ENCODE measurements at regions not wholly inside any gene's neighbourhood (a gene's known extent, or its start where the extent isn't known, plus 50 kb on each side); places are given as distances from the start of the nearest gene placed in this dataset.

GRCh38 chrX:39519566-39520301 lies 578.0 kb downstream of the BCOR start:
- DNase-seq: no peak

GRCh38 chrX:39525758-39526157 lies 572.0 kb downstream of the BCOR start:
- DNase-seq: no peak

- DNase-seq: no peak
Observed at GRCh38 chrX:39527025-39527424, 570.7 kb downstream of the BCOR start.

GRCh38 chrX:39528161-39528916 lies 569.4 kb downstream of the BCOR start:
- DNase-seq: no peak

- no peak for DNase-seq
Observed at GRCh38 chrX:39532761-39533160, 565.0 kb downstream of the BCOR start.

- DNase-seq: no peak
Observed at GRCh38 chrX:39534949-39535348, 562.8 kb downstream of the BCOR start.

- DNase-seq: no peak
Observed at GRCh38 chrX:39536211-39536610, 561.5 kb downstream of the BCOR start.

- no peak for DNase-seq
Observed at GRCh38 chrX:39541881-39542280, 555.9 kb downstream of the BCOR start.

GRCh38 chrX:39542316-39542715 lies 555.4 kb downstream of the BCOR start:
- no peak for DNase-seq

GRCh38 chrX:39550795-39551361 lies 546.9 kb downstream of the BCOR start:
- DNase-seq: no peak

- DNase-seq: no peak
Observed at GRCh38 chrX:39551762-39552161, 546.0 kb downstream of the BCOR start.

GRCh38 chrX:39555431-39555830 lies 542.3 kb downstream of the BCOR start:
- no peak for DNase-seq

GRCh38 chrX:39556056-39556455 lies 541.7 kb downstream of the BCOR start:
- DNase-seq: no peak

- no peak for DNase-seq
Observed at GRCh38 chrX:39559229-39559628, 538.5 kb downstream of the BCOR start.

GRCh38 chrX:39560271-39560670 lies 537.5 kb downstream of the BCOR start:
- DNase-seq: no peak

GRCh38 chrX:39563178-39563577 lies 534.6 kb downstream of the BCOR start:
- DNase-seq: no peak

- no peak for DNase-seq
Observed at GRCh38 chrX:39564751-39565150, 533.0 kb downstream of the BCOR start.

GRCh38 chrX:39574178-39574577 lies 523.6 kb downstream of the BCOR start:
- no peak for DNase-seq

GRCh38 chrX:39576041-39576872 lies 521.5 kb downstream of the BCOR start:
- DNase-seq: no peak

GRCh38 chrX:39577206-39577984 lies 520.4 kb downstream of the BCOR start:
- DNase-seq: no peak

- no peak for DNase-seq
Observed at GRCh38 chrX:39577985-39578869, 519.5 kb downstream of the BCOR start.
